Gastroesophageal sphincter (tissue), 4 donors: ENCODE measurements at regions not wholly inside any gene's neighbourhood (a gene's known extent, or its start where the extent isn't known, plus 50 kb on each side); places are given as distances from the start of the nearest gene placed in this dataset.

Source experiments
- ATAC-seq: fragments of 150-250 bp; one replicate; pipeline ENCODE4 v1.9.1; 2016; ENCODE audit warnings: mild to moderate bottlenecking, moderate library complexity
- H3K27ac ChIP-seq, 4 donors: fragments of 200-600 bp; sonication (generic) in 3 of 4; 1 replicate in 3 of 4; 2 replicates in 1 of 4; pipeline ENCODE4 v1.5.1; 2016 to 2019
- H3K27me3 ChIP-seq: fragments of 200-600 bp; sonication (generic); one replicate; pipeline ENCODE4 v1.5.1; 2019
- H3K36me3 ChIP-seq, 2 donors: fragments of 200-600 bp; sonication (generic); one replicate each; pipeline ENCODE4 v1.5.1; 2019; ENCODE audit warnings: control low read depth in 1 of 2
- H3K4me1 ChIP-seq, 3 donors: fragments of 200-600 bp; sonication (generic); 1 replicate in 2 of 3; 2 replicates in 1 of 3; pipeline ENCODE4 v1.5.1; 2016 to 2019; ENCODE audit warnings: control low read depth in 2 of 3
- H3K4me3 ChIP-seq, 2 donors: fragments of 200-600 bp; sonication (generic); one replicate each; pipeline ENCODE4 v1.5.1; 2019; ENCODE audit warnings: mild to moderate bottlenecking in 1 of 2, moderate library complexity in 1 of 2
- H3K9me3 ChIP-seq, 3 donors: fragments of 200-600 bp; sonication (generic); one replicate each; pipeline ENCODE4 v1.5.1; 2017 to 2019; ENCODE audit warnings: control low read depth in 2 of 3
- EP300 ChIP-seq: sonication (generic); formaldehyde crosslinking; IDR thresholded peaks from one replicate; pipeline ENCODE4 v1.6.1; 2017; ENCODE audit warnings: antibody characterized with exemption, mild to moderate bottlenecking
- POLR2A ChIP-seq, 2 donors: fragments of 450-650 bp; IDR thresholded peaks; one replicate each; pipeline ENCODE4 v1.6.1; 2017; ENCODE audit warnings: antibody characterized with exemption in 2 of 2, mild to moderate bottlenecking in 2 of 2, moderate library complexity in 1 of 2
- POLR2AphosphoS5 ChIP-seq: sonication (generic); formaldehyde crosslinking; IDR thresholded peaks from one replicate; pipeline ENCODE4 v1.6.1; 2017; ENCODE audit warnings: antibody characterized with exemption
- WGBS, 2 donors: methylation state at CpG; one replicate each; pipeline ENCODE4 v1.1.5; 2018; ENCODE audit warnings: low coverage in 1 of 2; 5-methylcytosine and 5-hydroxymethylcytosine counted together
- TF ChIP-seq, protein P1 (sequence below), 4 experiments: fragments of 200-600 bp in 2 of 4; fragments of 450-650 bp in 2 of 4; sonication (generic) in 1 of 4; IDR thresholded peaks; one replicate each; pipeline ENCODE4 v1.5.1; 2017 to 2019; ENCODE audit warnings: antibody characterized with exemption in 4 of 4, mild to moderate bottlenecking in 2 of 4, moderate library complexity in 2 of 4

DNA sequence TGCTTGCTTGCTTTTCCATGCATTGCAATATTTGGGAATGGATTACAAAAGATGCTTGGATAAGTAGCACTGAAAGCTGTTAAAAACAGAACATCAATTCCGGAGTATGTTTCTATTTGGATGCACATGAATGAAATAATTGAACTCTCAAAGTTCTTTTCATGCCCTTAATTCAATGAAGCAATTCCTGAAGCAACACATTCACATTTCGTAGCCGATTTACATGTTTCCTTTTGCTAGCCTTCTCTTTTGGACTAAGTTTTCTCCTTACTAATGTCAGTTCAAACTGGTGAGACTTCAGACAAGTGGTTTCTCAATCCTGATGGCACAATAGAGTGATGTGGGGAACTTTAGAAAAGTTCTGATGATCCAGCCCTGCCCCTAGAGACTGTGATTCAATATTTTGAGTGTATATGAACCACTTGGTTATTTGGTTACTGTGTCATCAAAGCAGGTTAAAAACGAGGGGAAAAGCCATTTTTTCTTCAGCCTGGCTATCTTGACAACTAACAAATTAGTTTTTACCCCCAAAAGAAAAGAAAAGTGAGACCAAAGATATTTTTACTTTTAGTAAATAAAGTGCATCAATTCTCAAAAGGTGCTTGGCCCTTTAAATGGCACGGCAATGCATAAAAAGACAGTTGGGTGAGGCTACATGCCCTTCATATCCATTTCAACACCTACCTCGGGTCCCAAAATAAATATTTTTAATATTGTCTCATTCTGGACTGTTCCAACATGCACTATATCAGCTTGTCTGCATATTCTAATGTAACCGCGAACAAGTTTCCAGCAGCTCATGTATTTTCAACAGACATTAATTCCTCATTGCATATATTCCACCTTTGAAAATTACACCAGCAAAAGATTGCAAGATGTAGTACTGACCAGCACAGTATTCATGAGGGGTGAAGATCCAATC lies 90.1 kb upstream of the RPL34 start:
- Histone ChIP-seq H3K4me1 (no peaks in the 10 kb centered on the region), H3K27me3 (no peaks in the 10 kb centered on the region), H3K27ac (no peak overlapping the region), H3K9me3 (no peaks in the 10 kb centered on the region), H3K36me3 (no peaks in the 10 kb centered on the region), H3K4me3 (no peak overlapping the region)
- WGBS, 2 donors, result 72 to 73% methylated on average over 7 to 8 of the region's 8 CpGs
- TF ChIP-seq POLR2A (IDR thresholded peaks at IDR 0.05) (no peak), POLR2AphosphoS5 (no peak), EP300 (no peak)
- TF ChIP-seq, protein P1, sequence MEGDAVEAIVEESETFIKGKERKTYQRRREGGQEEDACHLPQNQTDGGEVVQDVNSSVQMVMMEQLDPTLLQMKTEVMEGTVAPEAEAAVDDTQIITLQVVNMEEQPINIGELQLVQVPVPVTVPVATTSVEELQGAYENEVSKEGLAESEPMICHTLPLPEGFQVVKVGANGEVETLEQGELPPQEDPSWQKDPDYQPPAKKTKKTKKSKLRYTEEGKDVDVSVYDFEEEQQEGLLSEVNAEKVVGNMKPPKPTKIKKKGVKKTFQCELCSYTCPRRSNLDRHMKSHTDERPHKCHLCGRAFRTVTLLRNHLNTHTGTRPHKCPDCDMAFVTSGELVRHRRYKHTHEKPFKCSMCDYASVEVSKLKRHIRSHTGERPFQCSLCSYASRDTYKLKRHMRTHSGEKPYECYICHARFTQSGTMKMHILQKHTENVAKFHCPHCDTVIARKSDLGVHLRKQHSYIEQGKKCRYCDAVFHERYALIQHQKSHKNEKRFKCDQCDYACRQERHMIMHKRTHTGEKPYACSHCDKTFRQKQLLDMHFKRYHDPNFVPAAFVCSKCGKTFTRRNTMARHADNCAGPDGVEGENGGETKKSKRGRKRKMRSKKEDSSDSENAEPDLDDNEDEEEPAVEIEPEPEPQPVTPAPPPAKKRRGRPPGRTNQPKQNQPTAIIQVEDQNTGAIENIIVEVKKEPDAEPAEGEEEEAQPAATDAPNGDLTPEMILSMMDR (IDR thresholded peaks at IDR 0.05), result no peak
- no peak for ATAC-seq

DNA sequence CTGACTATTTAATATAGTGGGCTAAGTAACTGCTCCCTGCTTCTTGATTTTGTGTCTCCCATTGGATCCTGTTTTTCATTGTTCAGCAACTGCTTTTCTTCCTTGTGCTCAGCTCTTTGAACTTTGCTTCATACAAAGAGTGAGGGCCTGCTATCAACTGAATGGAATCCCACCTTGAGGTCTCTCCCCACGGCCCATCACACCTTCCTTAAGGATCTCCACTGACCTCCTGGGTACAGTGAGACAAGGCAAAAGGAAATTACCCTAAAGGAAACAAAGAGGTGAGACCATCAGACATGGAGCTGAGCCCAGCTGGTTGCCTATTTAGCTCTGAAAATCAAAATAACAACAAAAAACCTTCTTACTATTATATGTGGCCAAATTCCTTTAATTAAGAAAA lies 91.3 kb upstream of the RPL34 start:
- ATAC-seq, result no peak
- no peaks in the 10 kb centered on the region for H3K27me3 ChIP-seq
- TF ChIP-seq EP300, result no peak
- no peak for TF ChIP-seq POLR2A (IDR thresholded peaks at IDR 0.05)
- TF ChIP-seq, protein P1 (IDR thresholded peaks at IDR 0.05), result no peak
- no peak for TF ChIP-seq POLR2AphosphoS5
- H3K36me3 ChIP-seq, result no peaks in the 10 kb centered on the region
- no peak overlapping the region for H3K27ac ChIP-seq
- 40 to 63% methylated on average over 1 of the region's 1 CpG for WGBS, 2 donors
- no peak overlapping the region for H3K4me3 ChIP-seq
- H3K4me1 ChIP-seq, result no peaks in the 10 kb centered on the region
- no peaks in the 10 kb centered on the region for H3K9me3 ChIP-seq

DNA sequence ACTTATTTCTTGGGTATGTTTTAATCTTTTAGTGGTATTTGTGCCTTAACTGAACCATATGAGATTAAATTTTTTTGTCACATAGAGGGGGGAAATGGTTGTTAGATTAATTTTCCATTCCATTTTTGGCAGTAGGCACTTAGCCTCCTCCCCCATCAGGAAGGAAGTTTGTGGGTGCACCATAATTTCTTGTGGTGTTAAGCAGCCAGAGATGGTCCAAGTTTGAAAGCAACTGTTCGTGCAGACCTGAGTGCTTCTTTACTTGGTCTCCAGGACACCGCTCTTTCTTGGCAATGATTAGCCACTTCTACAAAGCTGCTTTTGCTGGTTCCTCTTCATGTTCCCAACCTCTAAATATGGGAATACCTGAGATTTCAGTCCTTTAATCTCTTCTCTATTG lies 92.7 kb upstream of the RPL34 start:
- TF ChIP-seq POLR2A (IDR thresholded peaks at IDR 0.05), result no peak
- no peak for TF ChIP-seq EP300
- TF ChIP-seq POLR2AphosphoS5, result no peak
- TF ChIP-seq, protein P1 (IDR thresholded peaks at IDR 0.05), result no peak
- 53 to 96% methylated on average over 2 of the region's 2 CpGs for WGBS, 2 donors
- H3K4me3 ChIP-seq, result no peak overlapping the region
- H3K27ac ChIP-seq, result no peak overlapping the region
- H3K27me3 ChIP-seq, result no peaks in the 10 kb centered on the region
- no peaks in the 10 kb centered on the region for H3K36me3 ChIP-seq
- H3K4me1 ChIP-seq, result no peaks in the 10 kb centered on the region
- no peak for ATAC-seq
- no peaks in the 10 kb centered on the region for H3K9me3 ChIP-seq

DNA sequence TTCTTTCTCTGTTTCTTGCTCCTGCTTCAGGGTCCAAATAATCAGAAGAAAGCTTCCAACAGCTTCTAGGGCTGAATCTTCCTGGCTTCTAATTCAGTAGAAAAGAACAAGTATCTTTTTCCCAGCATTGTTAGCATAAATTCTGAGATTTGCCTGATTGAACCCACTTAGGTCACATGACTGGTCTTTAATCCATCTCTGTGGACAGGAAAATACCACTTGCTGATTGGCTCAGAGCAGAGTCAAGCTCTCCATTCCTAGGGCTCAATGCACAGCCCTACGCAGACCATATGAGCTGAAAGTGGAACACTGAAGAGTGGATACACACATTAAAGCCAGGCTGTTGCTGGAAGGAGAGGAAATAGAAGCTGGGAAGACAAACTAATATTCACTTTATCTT lies 99.6 kb upstream of the RPL34 start:
- Histone ChIP-seq H3K27me3 (no peaks in the 10 kb centered on the region), H3K4me3 (no peak overlapping the region), H3K9me3 (no peaks in the 10 kb centered on the region), H3K4me1 (no peaks in the 10 kb centered on the region), H3K27ac (no peak overlapping the region), H3K36me3 (no peaks in the 10 kb centered on the region)
- ATAC-seq, result no peak
- WGBS, 2 donors, result 92% methylated on average over 1 of the region's 1 CpG; no CpG with 5 or more reads in 1 of the 2 donors
- TF ChIP-seq POLR2A (IDR thresholded peaks at IDR 0.05) (no peak), POLR2AphosphoS5 (no peak), EP300 (no peak)
- TF ChIP-seq, protein P1 (IDR thresholded peaks at IDR 0.05), result no peak
